HL-60/S4 (cell line): ENCODE measurements at regions not wholly inside any gene's neighbourhood (a gene's known extent, or its start where the extent isn't known, plus 50 kb on each side); places are given as distances from the start of the nearest gene placed in this dataset.

ENCODE experiments used
- in situ Hi-C: fragments of 300-500 bp; cut with MboI; formaldehyde crosslinking; loops from 2 replicates; pipeline ENCODE4 v1.14.3; 2022; ENCODE audit warnings: low sequenced_read_pairs

GRCh38 chr5:74107899-74108298, 481.9 kb downstream of the ARHGEF28 start:
- in situ Hi-C loops, result no loop called here

- in situ Hi-C loops, result no loop called here
These were observed 479.3 kb downstream of the ARHGEF28 start for GRCh38 chr5:74105126-74105780.

- in situ Hi-C loops, result no loop called here
These were observed 477.4 kb downstream of the ARHGEF28 start for GRCh38 chr5:74103131-74104023.

GRCh38 chr5:74100268-74100665, 474.3 kb downstream of the ARHGEF28 start:
- in situ Hi-C loops, result no loop called here

- in situ Hi-C loops, result no loop called here
These were observed 473.7 kb downstream of the ARHGEF28 start for GRCh38 chr5:74099538-74100267.

GRCh38 chr5:74098941-74099340, 472.9 kb downstream of the ARHGEF28 start:
- in situ Hi-C loops, result no loop called here

GRCh38 chr5:74098456-74098855, 472.5 kb downstream of the ARHGEF28 start:
- in situ Hi-C loops, result no loop called here

GRCh38 chr5:74096325-74096724, 470.3 kb downstream of the ARHGEF28 start:
- in situ Hi-C loops, result no loop called here

- in situ Hi-C loops, result no loop called here
These were observed 469.9 kb downstream of the ARHGEF28 start for GRCh38 chr5:74095871-74096270.

- in situ Hi-C loops, result no loop called here
These were observed 468.7 kb downstream of the ARHGEF28 start for GRCh38 chr5:74094782-74095108.

GRCh38 chr5:74094096-74094781, 468.2 kb downstream of the ARHGEF28 start:
- in situ Hi-C loops, result no loop called here

GRCh38 chr5:74093561-74093960, 467.6 kb downstream of the ARHGEF28 start:
- in situ Hi-C loops, result no loop called here

- in situ Hi-C loops, result no loop called here
These were observed 466.8 kb downstream of the ARHGEF28 start for GRCh38 chr5:74092766-74093165.

- in situ Hi-C loops, result no loop called here
These were observed 459.8 kb downstream of the ARHGEF28 start for GRCh38 chr5:74085782-74086181.

GRCh38 chr5:74085186-74085585, 459.2 kb downstream of the ARHGEF28 start:
- in situ Hi-C loops, result no loop called here

GRCh38 chr5:74083096-74083791, 457.2 kb downstream of the ARHGEF28 start:
- in situ Hi-C loops, result no loop called here

- in situ Hi-C loops, result no loop called here
These were observed 456.6 kb downstream of the ARHGEF28 start for GRCh38 chr5:74082512-74083055.

GRCh38 chr5:74081126-74081525, 455.1 kb downstream of the ARHGEF28 start:
- in situ Hi-C loops, result no loop called here

GRCh38 chr5:74079971-74080556, 454.1 kb downstream of the ARHGEF28 start:
- in situ Hi-C loops, result no loop called here
